GM23338 (cell line): ENCODE measurements at regions not wholly inside any gene's neighbourhood (a gene's known extent, or its start where the extent isn't known, plus 50 kb on each side); places are given as distances from the start of the nearest gene placed in this dataset.

Source experiments
- ATAC-seq: fragments of 200-7000 bp; cut with Tn5 transposase; 3 replicates; pipeline ENCODE4 v1.9.1; 2020
- DNase-seq: peaks from one replicate; pipeline ENCODE4 v3.0.0-alpha.2; 2015; ENCODE audit warnings: low spot score
- H2AFZ ChIP-seq: fragments of 200-600 bp; sonication (generic); 2 replicates; pipeline ENCODE4 v1.8.0; 2016; ENCODE audit warnings: antibody characterized with exemption, mild to moderate bottlenecking, moderate library complexity
- H3F3A ChIP-seq: fragments of 200-600 bp; sonication (generic); replicated peaks from 2 replicates; pipeline ENCODE4 v1.8.0; 2017; ENCODE audit warnings: antibody characterized with exemption, mixed run types, low read depth
- H3K27ac ChIP-seq: fragments of 200-600 bp; sonication (generic); 2 replicates; pipeline ENCODE4 v1.6.1; 2016; ENCODE audit warnings: low read depth
- H3K27me3 ChIP-seq: fragments of 200-600 bp; sonication (generic); 2 replicates; pipeline ENCODE4 v1.8.0; 2016; ENCODE audit warnings: mild to moderate bottlenecking, mixed run types, moderate library complexity; ENCODE audit not compliant: insufficient read depth
- H3K36me3 ChIP-seq: fragments of 200-600 bp; sonication (generic); 2 replicates; pipeline ENCODE4 v1.8.0; 2016; ENCODE audit warnings: mild to moderate bottlenecking; ENCODE audit not compliant: insufficient read depth
- H3K4me1 ChIP-seq: fragments of 200-600 bp; sonication (generic); 2 replicates; pipeline ENCODE4 v1.8.0; 2016; ENCODE audit warnings: mild to moderate bottlenecking, moderate library complexity; ENCODE audit not compliant: insufficient read depth
- H3K4me2 ChIP-seq: fragments of 200-600 bp; sonication (generic); 2 replicates; pipeline ENCODE4 v1.7.1; 2017; ENCODE audit warnings: mixed run types
- H3K4me3 ChIP-seq: fragments of 200-600 bp; sonication (generic); 2 replicates; pipeline ENCODE4 v1.6.1; 2016; ENCODE audit warnings: mixed run types
- H3K79me2 ChIP-seq: fragments of 200-600 bp; sonication (generic); replicated peaks from 2 replicates; pipeline ENCODE4 v1.8.0; 2017; ENCODE audit warnings: mild to moderate bottlenecking; ENCODE audit not compliant: insufficient read depth
- H3K9me2 ChIP-seq: fragments of 200-600 bp; sonication (generic); 2 replicates; pipeline ENCODE4 v1.8.0; 2017; ENCODE audit not compliant: insufficient read depth
- H4K20me1 ChIP-seq: fragments of 200-600 bp; sonication (generic); replicated peaks from 2 replicates; pipeline ENCODE4 v1.8.0; 2017; ENCODE audit warnings: mild to moderate bottlenecking; ENCODE audit not compliant: insufficient read depth
- H3K27ac Mint-ChIP-seq: 2 replicates; pipeline ENCODE4 v1.8.0; 2020; ENCODE audit warnings: inconsistent platforms, mild to moderate bottlenecking, moderate library complexity, mixed read lengths
- H3K27me3 Mint-ChIP-seq: 3 replicates; pipeline ENCODE4 v1.8.0; 2022; ENCODE audit warnings: low read depth, mild to moderate bottlenecking, moderate library complexity, mixed read lengths, inconsistent platforms; ENCODE audit not compliant: insufficient read depth, poor library complexity
- H3K36me3 Mint-ChIP-seq: 3 replicates; pipeline ENCODE4 v1.8.0; 2021; ENCODE audit warnings: low read depth, mild to moderate bottlenecking, inconsistent platforms, moderate library complexity, mixed read lengths
- H3K4me1 Mint-ChIP-seq: 3 replicates; pipeline ENCODE4 v1.8.0; 2020; ENCODE audit warnings: mild to moderate bottlenecking, inconsistent platforms, mixed read lengths
- H3K4me3 Mint-ChIP-seq: 3 replicates; pipeline ENCODE4 v1.8.0; 2021; ENCODE audit warnings: moderate library complexity, mild to moderate bottlenecking, inconsistent platforms, mixed read lengths
- H3K9me3 Mint-ChIP-seq: 3 replicates; pipeline ENCODE4 v1.8.0; 2020; ENCODE audit warnings: moderate library complexity, mild to moderate bottlenecking, inconsistent platforms, mixed read lengths
- CREB1 ChIP-seq: fragments of 250-450 bp; sonication (Bioruptor Pico); IDR thresholded peaks from 2 replicates; pipeline ENCODE4 v1.5.0; 2020; ENCODE audit warnings: low read depth, mild to moderate bottlenecking, moderate library complexity
- EZH2 ChIP-seq: fragments of 200-600 bp; sonication (generic); IDR thresholded peaks from one replicate; pipeline ENCODE4 v1.8.0; 2017; ENCODE audit warnings: antibody characterized with exemption, mild to moderate bottlenecking, low read depth; ENCODE audit not compliant: unreplicated experiment
- EZH2phosphoT487 ChIP-seq: fragments of 200-600 bp; sonication (generic); IDR thresholded peaks from one replicate; pipeline ENCODE4 v1.8.1; 2018; ENCODE audit warnings: antibody characterized with exemption; ENCODE audit not compliant: unreplicated experiment
- JUNB ChIP-seq: IDR thresholded peaks from one replicate; pipeline ENCODE4 v1.6.1; 2016; ENCODE audit warnings: antibody characterized with exemption; ENCODE audit not compliant: unreplicated experiment
- NANOG ChIP-seq: IDR thresholded peaks from 2 replicates; pipeline ENCODE4 v1.6.1; 2016; ENCODE audit warnings: antibody characterized with exemption, borderline replicate concordance
- POLR2AphosphoS5 ChIP-seq: IDR thresholded peaks from 2 replicates; pipeline ENCODE4 v1.6.1; 2016; ENCODE audit warnings: antibody characterized with exemption, low read depth
- STAT1 ChIP-seq: IDR thresholded peaks from one replicate; pipeline ENCODE4 v1.6.1; 2016; ENCODE audit warnings: antibody characterized with exemption; ENCODE audit not compliant: unreplicated experiment
- ZNF114 ChIP-seq: fragments of 250-450 bp; sonication (Bioruptor Pico); IDR thresholded peaks from 2 replicates; pipeline ENCODE4 v1.5.0; 2020; ENCODE audit warnings: mild to moderate bottlenecking, moderate library complexity
- ZNF331 ChIP-seq: fragments of 250-450 bp; sonication (Bioruptor Pico); IDR thresholded peaks from 2 replicates; pipeline ENCODE4 v1.5.0; 2020; ENCODE audit warnings: low read depth, mild to moderate bottlenecking, moderate library complexity
- TF ChIP-seq, protein P1 (sequence below): IDR thresholded peaks from 2 replicates; pipeline ENCODE4 v1.6.1; 2016; ENCODE audit warnings: antibody characterized with exemption
- TF ChIP-seq, protein P2 (sequence below): IDR thresholded peaks from one replicate; pipeline ENCODE4 v1.6.1; 2018; ENCODE audit warnings: antibody characterized with exemption; ENCODE audit not compliant: unreplicated experiment
- TF ChIP-seq, protein P3 (sequence below): fragments of 250-450 bp; sonication (Bioruptor Pico); IDR thresholded peaks from 2 replicates; pipeline ENCODE4 v1.5.0; 2020; ENCODE audit warnings: mild to moderate bottlenecking, moderate library complexity
- TF ChIP-seq, protein P4 (sequence below), 2 experiments: fragments of 200-600 bp in 1 of 2; sonication (generic) in 1 of 2; conservative IDR thresholded peaks; 2 replicates each; pipeline versions ENCODE4 v1.5.1 to v1.6.1; 2016 to 2017; ENCODE audit warnings: antibody characterized with exemption in 2 of 2, low read depth in 2 of 2, mild to moderate bottlenecking in 2 of 2, moderate library complexity in 1 of 2

DNA sequence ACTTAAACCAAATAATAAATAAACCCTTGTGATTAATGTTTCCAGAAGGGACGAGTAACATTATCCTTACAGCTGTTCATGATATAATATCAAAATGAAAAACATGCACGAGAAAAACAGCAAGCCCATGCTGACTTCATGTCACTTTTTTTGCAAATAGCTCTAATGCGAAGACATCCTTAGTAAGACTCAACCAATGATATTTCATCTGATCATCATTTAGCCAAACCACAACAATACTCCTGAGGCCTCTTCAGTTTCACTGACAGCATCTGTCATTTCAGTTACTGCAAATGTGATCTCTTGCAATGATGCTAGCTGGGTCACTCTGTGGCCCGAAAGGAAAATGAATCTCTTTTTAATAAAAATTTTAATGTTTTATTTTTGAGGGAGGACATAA is 74.0 kb downstream of the POLR2M start:
- Histone ChIP-seq H3K4me2 (no peak overlapping the region), H3F3A (no peaks in the 10 kb centered on the region), H3K4me3 (no peak overlapping the region), H3K27me3 (no peaks in the 10 kb centered on the region), H3K9me2 (no peaks in the 10 kb centered on the region), H2AFZ (no peak overlapping the region), H3K4me1 (no peaks in the 10 kb centered on the region), H3K79me2 (no peaks in the 10 kb centered on the region), H3K27ac (no peak overlapping the region), H4K20me1 (no peaks in the 10 kb centered on the region), H3K36me3 (no peaks in the 10 kb centered on the region)
- Mint-ChIP-seq H3K27ac (no peak overlapping the region), H3K36me3 (no peaks in the 10 kb centered on the region), H3K9me3 (no peaks in the 10 kb centered on the region), H3K27me3 (no peaks in the 10 kb centered on the region), H3K4me1 (peaks cover 4% of the 10 kb centered on the region; the same call in 2 of the 3 replicates), H3K4me3 (no peak overlapping the region)
- ATAC-seq: no peak
- DNase-seq: no peak
- TF ChIP-seq ZNF114 (no peak), JUNB (no peak), STAT1 (no peak), ZNF331 (CRISPR knock-in tag) (no peak), POLR2AphosphoS5 (no peak), EZH2phosphoT487 (no peak), CREB1 (CRISPR knock-in tag) (no peak), EZH2 (no peak), NANOG (no peak)
- TF ChIP-seq, protein P1, sequence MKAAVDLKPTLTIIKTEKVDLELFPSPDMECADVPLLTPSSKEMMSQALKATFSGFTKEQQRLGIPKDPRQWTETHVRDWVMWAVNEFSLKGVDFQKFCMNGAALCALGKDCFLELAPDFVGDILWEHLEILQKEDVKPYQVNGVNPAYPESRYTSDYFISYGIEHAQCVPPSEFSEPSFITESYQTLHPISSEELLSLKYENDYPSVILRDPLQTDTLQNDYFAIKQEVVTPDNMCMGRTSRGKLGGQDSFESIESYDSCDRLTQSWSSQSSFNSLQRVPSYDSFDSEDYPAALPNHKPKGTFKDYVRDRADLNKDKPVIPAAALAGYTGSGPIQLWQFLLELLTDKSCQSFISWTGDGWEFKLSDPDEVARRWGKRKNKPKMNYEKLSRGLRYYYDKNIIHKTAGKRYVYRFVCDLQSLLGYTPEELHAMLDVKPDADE: no peak
- TF ChIP-seq, protein P2, sequence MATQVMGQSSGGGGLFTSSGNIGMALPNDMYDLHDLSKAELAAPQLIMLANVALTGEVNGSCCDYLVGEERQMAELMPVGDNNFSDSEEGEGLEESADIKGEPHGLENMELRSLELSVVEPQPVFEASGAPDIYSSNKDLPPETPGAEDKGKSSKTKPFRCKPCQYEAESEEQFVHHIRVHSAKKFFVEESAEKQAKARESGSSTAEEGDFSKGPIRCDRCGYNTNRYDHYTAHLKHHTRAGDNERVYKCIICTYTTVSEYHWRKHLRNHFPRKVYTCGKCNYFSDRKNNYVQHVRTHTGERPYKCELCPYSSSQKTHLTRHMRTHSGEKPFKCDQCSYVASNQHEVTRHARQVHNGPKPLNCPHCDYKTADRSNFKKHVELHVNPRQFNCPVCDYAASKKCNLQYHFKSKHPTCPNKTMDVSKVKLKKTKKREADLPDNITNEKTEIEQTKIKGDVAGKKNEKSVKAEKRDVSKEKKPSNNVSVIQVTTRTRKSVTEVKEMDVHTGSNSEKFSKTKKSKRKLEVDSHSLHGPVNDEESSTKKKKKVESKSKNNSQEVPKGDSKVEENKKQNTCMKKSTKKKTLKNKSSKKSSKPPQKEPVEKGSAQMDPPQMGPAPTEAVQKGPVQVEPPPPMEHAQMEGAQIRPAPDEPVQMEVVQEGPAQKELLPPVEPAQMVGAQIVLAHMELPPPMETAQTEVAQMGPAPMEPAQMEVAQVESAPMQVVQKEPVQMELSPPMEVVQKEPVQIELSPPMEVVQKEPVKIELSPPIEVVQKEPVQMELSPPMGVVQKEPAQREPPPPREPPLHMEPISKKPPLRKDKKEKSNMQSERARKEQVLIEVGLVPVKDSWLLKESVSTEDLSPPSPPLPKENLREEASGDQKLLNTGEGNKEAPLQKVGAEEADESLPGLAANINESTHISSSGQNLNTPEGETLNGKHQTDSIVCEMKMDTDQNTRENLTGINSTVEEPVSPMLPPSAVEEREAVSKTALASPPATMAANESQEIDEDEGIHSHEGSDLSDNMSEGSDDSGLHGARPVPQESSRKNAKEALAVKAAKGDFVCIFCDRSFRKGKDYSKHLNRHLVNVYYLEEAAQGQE: no peak
- TF ChIP-seq, protein P3, sequence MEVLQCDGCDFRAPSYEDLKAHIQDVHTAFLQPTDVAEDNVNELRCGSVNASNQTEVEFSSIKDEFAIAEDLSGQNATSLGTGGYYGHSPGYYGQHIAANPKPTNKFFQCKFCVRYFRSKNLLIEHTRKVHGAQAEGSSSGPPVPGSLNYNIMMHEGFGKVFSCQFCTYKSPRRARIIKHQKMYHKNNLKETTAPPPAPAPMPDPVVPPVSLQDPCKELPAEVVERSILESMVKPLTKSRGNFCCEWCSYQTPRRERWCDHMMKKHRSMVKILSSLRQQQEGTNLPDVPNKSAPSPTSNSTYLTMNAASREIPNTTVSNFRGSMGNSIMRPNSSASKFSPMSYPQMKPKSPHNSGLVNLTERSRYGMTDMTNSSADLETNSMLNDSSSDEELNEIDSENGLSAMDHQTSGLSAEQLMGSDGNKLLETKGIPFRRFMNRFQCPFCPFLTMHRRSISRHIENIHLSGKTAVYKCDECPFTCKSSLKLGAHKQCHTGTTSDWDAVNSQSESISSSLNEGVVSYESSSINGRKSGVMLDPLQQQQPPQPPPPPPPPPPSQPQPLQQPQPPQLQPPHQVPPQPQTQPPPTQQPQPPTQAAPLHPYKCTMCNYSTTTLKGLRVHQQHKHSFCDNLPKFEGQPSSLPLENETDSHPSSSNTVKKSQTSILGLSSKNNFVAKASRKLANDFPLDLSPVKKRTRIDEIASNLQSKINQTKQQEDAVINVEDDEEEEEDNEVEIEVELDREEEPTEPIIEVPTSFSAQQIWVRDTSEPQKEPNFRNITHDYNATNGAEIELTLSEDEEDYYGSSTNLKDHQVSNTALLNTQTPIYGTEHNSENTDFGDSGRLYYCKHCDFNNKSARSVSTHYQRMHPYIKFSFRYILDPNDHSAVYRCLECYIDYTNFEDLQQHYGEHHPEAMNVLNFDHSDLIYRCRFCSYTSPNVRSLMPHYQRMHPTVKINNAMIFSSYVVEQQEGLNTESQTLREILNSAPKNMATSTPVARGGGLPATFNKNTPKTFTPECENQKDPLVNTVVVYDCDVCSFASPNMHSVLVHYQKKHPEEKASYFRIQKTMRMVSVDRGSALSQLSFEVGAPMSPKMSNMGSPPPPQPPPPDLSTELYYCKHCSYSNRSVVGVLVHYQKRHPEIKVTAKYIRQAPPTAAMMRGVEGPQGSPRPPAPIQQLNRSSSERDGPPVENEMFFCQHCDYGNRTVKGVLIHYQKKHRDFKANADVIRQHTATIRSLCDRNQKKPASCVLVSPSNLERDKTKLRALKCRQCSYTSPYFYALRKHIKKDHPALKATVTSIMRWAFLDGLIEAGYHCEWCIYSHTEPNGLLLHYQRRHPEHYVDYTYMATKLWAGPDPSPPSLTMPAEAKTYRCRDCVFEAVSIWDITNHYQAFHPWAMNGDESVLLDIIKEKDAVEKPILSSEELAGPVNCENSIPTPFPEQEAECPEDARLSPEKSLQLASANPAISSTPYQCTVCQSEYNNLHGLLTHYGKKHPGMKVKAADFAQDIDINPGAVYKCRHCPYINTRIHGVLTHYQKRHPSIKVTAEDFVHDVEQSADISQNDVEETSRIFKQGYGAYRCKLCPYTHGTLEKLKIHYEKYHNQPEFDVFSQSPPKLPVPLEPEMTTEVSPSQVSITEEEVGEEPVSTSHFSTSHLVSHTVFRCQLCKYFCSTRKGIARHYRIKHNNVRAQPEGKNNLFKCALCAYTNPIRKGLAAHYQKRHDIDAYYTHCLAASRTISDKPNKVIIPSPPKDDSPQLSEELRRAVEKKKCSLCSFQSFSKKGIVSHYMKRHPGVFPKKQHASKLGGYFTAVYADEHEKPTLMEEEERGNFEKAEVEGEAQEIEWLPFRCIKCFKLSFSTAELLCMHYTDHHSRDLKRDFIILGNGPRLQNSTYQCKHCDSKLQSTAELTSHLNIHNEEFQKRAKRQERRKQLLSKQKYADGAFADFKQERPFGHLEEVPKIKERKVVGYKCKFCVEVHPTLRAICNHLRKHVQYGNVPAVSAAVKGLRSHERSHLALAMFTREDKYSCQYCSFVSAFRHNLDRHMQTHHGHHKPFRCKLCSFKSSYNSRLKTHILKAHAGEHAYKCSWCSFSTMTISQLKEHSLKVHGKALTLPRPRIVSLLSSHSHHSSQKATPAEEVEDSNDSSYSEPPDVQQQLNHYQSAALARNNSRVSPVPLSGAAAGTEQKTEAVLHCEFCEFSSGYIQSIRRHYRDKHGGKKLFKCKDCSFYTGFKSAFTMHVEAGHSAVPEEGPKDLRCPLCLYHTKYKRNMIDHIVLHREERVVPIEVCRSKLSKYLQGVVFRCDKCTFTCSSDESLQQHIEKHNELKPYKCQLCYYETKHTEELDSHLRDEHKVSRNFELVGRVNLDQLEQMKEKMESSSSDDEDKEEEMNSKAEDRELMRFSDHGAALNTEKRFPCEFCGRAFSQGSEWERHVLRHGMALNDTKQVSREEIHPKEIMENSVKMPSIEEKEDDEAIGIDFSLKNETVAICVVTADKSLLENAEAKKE (CRISPR knock-in tag): no peak
- TF ChIP-seq, protein P4, sequence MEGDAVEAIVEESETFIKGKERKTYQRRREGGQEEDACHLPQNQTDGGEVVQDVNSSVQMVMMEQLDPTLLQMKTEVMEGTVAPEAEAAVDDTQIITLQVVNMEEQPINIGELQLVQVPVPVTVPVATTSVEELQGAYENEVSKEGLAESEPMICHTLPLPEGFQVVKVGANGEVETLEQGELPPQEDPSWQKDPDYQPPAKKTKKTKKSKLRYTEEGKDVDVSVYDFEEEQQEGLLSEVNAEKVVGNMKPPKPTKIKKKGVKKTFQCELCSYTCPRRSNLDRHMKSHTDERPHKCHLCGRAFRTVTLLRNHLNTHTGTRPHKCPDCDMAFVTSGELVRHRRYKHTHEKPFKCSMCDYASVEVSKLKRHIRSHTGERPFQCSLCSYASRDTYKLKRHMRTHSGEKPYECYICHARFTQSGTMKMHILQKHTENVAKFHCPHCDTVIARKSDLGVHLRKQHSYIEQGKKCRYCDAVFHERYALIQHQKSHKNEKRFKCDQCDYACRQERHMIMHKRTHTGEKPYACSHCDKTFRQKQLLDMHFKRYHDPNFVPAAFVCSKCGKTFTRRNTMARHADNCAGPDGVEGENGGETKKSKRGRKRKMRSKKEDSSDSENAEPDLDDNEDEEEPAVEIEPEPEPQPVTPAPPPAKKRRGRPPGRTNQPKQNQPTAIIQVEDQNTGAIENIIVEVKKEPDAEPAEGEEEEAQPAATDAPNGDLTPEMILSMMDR (conservative IDR thresholded peaks at IDR 0.05; ENCODE audit: low read depth in 2 of 2): no peak
